Mesothelial cell of epicardium (in vitro differentiated cells): ENCODE measurements at regions not wholly inside any gene's neighbourhood (a gene's known extent, or its start where the extent isn't known, plus 50 kb on each side); places are given as distances from the start of the nearest gene placed in this dataset.
"Not testable (repeated sequence)": the region's sequence is repeated elsewhere in the genome, so short reads cannot be mapped to it uniquely, and the experiment has no call there.

Experiments used
- DNase-seq, 2 experiments: peaks; one replicate each; pipeline ENCODE4 v3.0.0; 2021; ENCODE audit warnings: low spot score in 2 of 2; ENCODE audit not compliant: unreplicated experiment in 2 of 2
- H3K27ac Mint-ChIP-seq: 2 replicates; pipeline ENCODE4 v1.8.0; 2021; ENCODE audit warnings: mixed read lengths
- H3K27me3 Mint-ChIP-seq: 2 replicates; pipeline ENCODE4 v1.8.0; 2021; ENCODE audit warnings: low read depth, mixed read lengths
- H3K36me3 Mint-ChIP-seq: 2 replicates; pipeline ENCODE4 v1.8.0; 2021; ENCODE audit warnings: mixed read lengths
- H3K4me1 Mint-ChIP-seq: 2 replicates; pipeline ENCODE4 v1.8.0; 2021; ENCODE audit warnings: mixed read lengths
- H3K4me3 Mint-ChIP-seq: 2 replicates; pipeline ENCODE4 v1.8.0; 2021; ENCODE audit warnings: mild to moderate bottlenecking, moderate library complexity, mixed read lengths
- H3K9me3 Mint-ChIP-seq: 2 replicates; pipeline ENCODE4 v1.8.0; 2021; ENCODE audit warnings: mixed read lengths
- TF ChIP-seq, protein P1 (sequence below): fragments of 200-600 bp; sonication (generic); IDR thresholded peaks from one replicate; pipeline ENCODE4 v1.5.0; 2021; ENCODE audit warnings: antibody characterized with exemption; ENCODE audit not compliant: unreplicated experiment

DNA sequence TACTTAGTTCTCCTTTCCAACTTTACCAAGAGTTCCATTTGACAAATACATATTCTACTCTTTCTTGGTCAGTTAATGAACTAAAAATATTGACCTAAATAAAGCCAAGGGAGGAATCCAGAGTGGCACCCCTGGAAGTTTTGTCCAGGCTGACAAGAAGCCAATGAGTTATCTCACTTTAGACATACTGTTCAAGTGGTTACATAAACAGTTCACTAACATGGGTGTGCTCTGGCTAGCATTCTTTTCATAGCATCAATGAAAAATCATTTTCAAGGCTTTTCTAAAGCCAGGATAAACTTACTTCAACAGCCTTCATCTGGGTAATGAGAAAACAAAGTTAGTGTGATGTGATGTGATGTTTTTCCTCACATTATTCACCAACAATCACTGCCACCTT lies 649.4 kb downstream of the TDRD15 start:
- DNase-seq, result no peak
- H3K27me3 Mint-ChIP-seq, result no peaks in the 10 kb centered on the region
- TF ChIP-seq, protein P1, sequence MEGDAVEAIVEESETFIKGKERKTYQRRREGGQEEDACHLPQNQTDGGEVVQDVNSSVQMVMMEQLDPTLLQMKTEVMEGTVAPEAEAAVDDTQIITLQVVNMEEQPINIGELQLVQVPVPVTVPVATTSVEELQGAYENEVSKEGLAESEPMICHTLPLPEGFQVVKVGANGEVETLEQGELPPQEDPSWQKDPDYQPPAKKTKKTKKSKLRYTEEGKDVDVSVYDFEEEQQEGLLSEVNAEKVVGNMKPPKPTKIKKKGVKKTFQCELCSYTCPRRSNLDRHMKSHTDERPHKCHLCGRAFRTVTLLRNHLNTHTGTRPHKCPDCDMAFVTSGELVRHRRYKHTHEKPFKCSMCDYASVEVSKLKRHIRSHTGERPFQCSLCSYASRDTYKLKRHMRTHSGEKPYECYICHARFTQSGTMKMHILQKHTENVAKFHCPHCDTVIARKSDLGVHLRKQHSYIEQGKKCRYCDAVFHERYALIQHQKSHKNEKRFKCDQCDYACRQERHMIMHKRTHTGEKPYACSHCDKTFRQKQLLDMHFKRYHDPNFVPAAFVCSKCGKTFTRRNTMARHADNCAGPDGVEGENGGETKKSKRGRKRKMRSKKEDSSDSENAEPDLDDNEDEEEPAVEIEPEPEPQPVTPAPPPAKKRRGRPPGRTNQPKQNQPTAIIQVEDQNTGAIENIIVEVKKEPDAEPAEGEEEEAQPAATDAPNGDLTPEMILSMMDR, result no peak
- no peak overlapping the region for H3K4me3 Mint-ChIP-seq
- H3K27ac Mint-ChIP-seq, result no peak overlapping the region
- H3K4me1 Mint-ChIP-seq, result peaks cover 11% of the 10 kb centered on the region
- no peaks in the 10 kb centered on the region for H3K36me3 Mint-ChIP-seq
- no peaks in the 10 kb centered on the region for H3K9me3 Mint-ChIP-seq

DNA sequence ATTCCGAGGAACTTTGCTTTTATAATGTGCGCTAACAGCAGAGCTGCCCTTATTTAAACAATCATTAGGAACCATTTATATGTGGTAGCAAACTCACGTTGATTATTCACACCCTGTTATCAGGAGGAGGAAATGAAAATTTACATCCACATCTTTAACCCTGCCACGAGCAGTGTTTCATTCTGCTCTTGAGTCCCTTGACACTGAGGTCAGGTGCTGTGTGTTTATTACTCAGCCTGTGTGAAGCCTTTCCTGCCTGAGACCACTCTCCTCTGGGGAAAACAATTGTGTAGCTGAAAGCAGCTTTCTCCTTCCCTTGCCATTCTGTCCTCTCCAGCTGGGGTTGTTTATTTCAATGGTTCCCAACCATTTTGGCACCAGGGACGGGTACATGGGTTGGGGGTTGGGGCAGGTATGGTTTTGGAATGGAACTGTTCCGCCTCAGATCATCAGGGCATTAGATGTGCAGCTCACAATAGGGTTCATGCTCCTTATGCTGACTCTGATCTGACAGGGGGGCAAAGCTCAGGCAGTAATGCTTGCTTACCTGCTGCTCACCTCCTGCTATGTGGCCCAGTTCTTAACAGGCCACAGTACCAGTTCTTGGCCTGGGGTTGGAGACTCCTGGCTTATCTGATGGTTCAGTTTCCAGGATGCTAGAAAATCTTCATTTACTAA lies 651.1 kb downstream of the TDRD15 start:
- Mint-ChIP-seq H3K9me3 (no peaks in the 10 kb centered on the region), H3K27me3 (no peaks in the 10 kb centered on the region), H3K36me3 (no peaks in the 10 kb centered on the region), H3K4me1 (peaks cover 7% of the 10 kb centered on the region), H3K27ac (no peak overlapping the region), H3K4me3 (no peak overlapping the region)
- DNase-seq, result no peak
- TF ChIP-seq, protein P1, result no peak

DNA sequence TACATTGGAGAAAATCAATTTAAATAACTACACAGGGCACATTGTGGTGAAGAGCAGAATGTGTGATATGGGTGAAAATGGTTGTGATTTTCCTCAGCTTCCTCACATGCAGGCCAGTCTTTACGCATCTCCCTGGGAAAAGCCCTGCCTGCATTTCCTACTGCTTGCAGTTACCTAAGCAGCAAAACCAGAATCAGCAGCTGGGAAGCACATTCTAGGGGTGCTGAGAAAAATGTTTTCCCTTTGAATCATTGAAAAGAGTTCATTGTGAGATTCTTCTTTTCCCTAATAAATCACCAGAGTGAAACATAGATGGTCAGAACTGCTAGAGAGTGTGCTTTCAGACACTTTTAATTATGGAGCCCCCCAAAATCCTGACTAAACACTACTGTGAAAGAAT lies 656.0 kb downstream of the TDRD15 start:
- H3K4me3 Mint-ChIP-seq, result no peak overlapping the region
- TF ChIP-seq, protein P1, result no peak
- H3K36me3 Mint-ChIP-seq, result no peaks in the 10 kb centered on the region
- no peak for DNase-seq
- H3K27ac Mint-ChIP-seq, result no peak overlapping the region
- no peaks in the 10 kb centered on the region for H3K9me3 Mint-ChIP-seq
- peaks cover 9% of the 10 kb centered on the region for H3K27me3 Mint-ChIP-seq
- H3K4me1 Mint-ChIP-seq, result no peaks in the 10 kb centered on the region

DNA sequence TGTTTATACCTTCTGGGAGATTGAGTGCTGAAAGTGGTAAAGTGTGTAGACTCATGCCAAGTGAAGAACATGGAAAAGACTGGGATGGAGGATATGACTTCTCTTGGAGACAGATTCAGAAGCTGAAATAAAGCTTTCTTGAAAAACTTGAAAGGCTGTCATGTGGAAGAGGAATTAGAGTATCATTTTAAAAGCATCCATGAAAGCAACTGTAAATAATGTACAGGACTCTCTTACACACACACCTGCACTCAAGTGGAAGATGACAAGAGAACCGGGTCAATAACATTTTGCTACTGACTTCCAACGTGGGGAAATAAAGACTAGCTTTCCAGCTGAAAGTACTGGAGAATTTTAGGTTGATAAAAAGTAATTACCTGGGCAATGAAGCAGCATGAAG lies 658.2 kb downstream of the TDRD15 start:
- Mint-ChIP-seq H3K36me3 (no peaks in the 10 kb centered on the region), H3K4me3 (no peak overlapping the region), H3K4me1 (no peaks in the 10 kb centered on the region), H3K27ac (no peak overlapping the region), H3K9me3 (no peaks in the 10 kb centered on the region), H3K27me3 (peaks cover 9% of the 10 kb centered on the region)
- TF ChIP-seq, protein P1, result no peak
- DNase-seq, result no peak

DNA sequence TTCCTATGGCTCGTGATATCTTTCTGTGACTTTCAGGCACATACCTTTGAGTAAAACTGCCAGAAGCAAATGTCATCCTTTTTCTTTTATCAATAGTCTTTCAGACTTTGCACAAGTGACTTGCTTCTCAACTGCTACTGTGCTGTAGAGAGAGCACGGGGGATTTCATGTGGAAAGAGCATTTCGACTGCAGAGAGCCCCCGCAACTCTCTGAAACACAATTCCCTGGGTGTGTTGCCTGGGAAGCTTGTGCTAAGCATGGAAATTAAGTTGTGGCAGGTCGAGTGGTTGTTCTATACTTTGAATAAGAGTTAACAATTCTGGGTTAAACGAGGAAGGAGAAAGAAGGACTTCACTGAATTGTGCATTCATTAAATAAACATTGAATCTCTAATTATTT lies 659.1 kb downstream of the TDRD15 start:
- Mint-ChIP-seq H3K4me3 (no peak overlapping the region), H3K27ac (no peak overlapping the region), H3K27me3 (peaks cover 9% of the 10 kb centered on the region), H3K4me1 (no peaks in the 10 kb centered on the region), H3K36me3 (no peaks in the 10 kb centered on the region), H3K9me3 (no peaks in the 10 kb centered on the region)
- TF ChIP-seq, protein P1, result no peak
- no peak for DNase-seq

DNA sequence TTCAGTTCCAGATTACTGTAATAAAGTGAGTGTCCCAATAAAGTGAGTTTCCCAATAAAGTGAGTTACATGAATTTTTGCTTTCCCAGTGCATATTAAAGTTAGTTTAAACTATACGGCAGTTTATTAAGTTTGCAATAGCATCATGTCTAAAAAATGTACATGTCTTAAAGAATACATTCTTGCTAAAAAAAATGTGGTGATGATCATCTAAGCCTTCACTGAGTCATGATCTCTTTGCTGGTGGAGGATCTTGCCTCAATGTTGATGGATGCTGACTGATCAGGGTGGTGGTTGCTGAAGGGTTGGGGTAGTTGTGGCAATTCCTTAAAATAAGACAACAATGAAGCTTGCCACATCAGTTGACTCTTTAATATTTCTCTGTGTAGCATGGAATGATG lies 664.2 kb downstream of the TDRD15 start:
- H3K36me3 Mint-ChIP-seq, result no peaks in the 10 kb centered on the region
- H3K27me3 Mint-ChIP-seq, result peaks cover 12% of the 10 kb centered on the region
- H3K9me3 Mint-ChIP-seq, result no peaks in the 10 kb centered on the region
- no peak for DNase-seq
- TF ChIP-seq, protein P1, result no peak
- H3K4me1 Mint-ChIP-seq, result no peaks in the 10 kb centered on the region
- H3K4me3 Mint-ChIP-seq, result no peak overlapping the region
- H3K27ac Mint-ChIP-seq, result no peak overlapping the region

DNA sequence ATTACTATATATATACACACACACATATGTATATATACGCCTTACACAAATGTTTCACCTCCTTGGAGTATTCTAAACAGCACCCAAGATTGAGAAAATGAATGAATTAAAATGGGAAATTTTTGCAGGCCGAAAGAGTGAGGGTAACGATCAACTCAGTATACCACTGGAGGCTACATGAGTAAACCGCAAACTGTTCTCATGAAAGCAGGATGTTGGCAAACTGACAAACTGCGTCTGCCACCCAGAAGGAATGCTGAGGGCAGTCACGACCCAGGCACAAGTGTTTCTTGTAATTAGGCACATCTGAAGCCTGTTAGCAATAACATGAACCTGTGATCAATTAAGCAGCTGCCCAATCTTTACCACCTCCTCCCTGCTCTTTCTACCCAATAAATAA lies 666.5 kb downstream of the TDRD15 start:
- not testable (repeated sequence) for H3K36me3 Mint-ChIP-seq, H3K4me1 Mint-ChIP-seq, DNase-seq, H3K27ac Mint-ChIP-seq, H3K9me3 Mint-ChIP-seq, H3K4me3 Mint-ChIP-seq
- peaks cover 19% of the 10 kb centered on the region for H3K27me3 Mint-ChIP-seq
